Lower lobe of right lung (tissue), 2 donors: ENCODE measurements at regions not wholly inside any gene's neighbourhood (a gene's known extent, or its start where the extent isn't known, plus 50 kb on each side); places are given as distances from the start of the nearest gene placed in this dataset.

ENCODE experiments used
- ATAC-seq, 2 donors: fragments of 200-7000 bp; cut with Tn5 transposase; one replicate each; pipeline ENCODE4 v1.9.1; 2020 to 2022; ENCODE audit warnings: mild to moderate bottlenecking in 2 of 2, moderate library complexity in 2 of 2
- DNase-seq: peaks from one replicate; pipeline ENCODE4 v3.0.0-alpha.2; 2020
- H3K27ac ChIP-seq: fragments of 200-600 bp; one replicate; pipeline ENCODE4 v1.8.0; 2022
- H3K27me3 ChIP-seq: fragments of 200-600 bp; one replicate; pipeline ENCODE4 v1.8.0; 2022; ENCODE audit warnings: low read depth
- H3K36me3 ChIP-seq: fragments of 200-600 bp; one replicate; pipeline ENCODE4 v1.8.0; 2022; ENCODE audit warnings: mild to moderate bottlenecking
- H3K4me1 ChIP-seq: fragments of 200-600 bp; one replicate; pipeline ENCODE4 v1.8.0; 2022
- H3K4me3 ChIP-seq: fragments of 200-600 bp; one replicate; pipeline ENCODE4 v1.8.0; 2022; ENCODE audit warnings: mild to moderate bottlenecking
- H3K9me3 ChIP-seq: fragments of 200-600 bp; one replicate; pipeline ENCODE4 v1.8.0; 2022
- CTCF ChIP-seq: fragments of 200-600 bp; IDR thresholded peaks from one replicate; pipeline ENCODE4 v1.8.0; 2022; ENCODE audit warnings: antibody characterized with exemption, mild to moderate bottlenecking
- intact Hi-C: fragments of 100-400 bp; cut with DNase I; formaldehyde crosslinking; loops from one replicate; pipeline ENCODE4 v1.11.0; 2022
- donor health status: DM: no; HTN: yes; CAD: no; lungs with severe emphysema.

GRCh38 chr13:79802389-79803085, 321.6 kb downstream of the NDFIP2 start:
- DNase-seq, result no peak
- no peak for ATAC-seq
- no peaks in the 10 kb centered on the region for H3K4me1 ChIP-seq
- TF ChIP-seq CTCF, result no peak
- H3K4me3 ChIP-seq, result no peak overlapping the region
- no peaks in the 10 kb centered on the region for H3K27me3 ChIP-seq
- H3K36me3 ChIP-seq, result no peaks in the 10 kb centered on the region
- intact Hi-C loops, result no loop called here
- H3K27ac ChIP-seq, result no peak overlapping the region
- no peaks in the 10 kb centered on the region for H3K9me3 ChIP-seq

- no peaks in the 10 kb centered on the region for H3K27me3 ChIP-seq
- H3K36me3 ChIP-seq, result no peaks in the 10 kb centered on the region
- intact Hi-C loops, result no loop called here
- no peak for TF ChIP-seq CTCF
- no peaks in the 10 kb centered on the region for H3K4me1 ChIP-seq
- H3K27ac ChIP-seq, result no peak overlapping the region
- H3K9me3 ChIP-seq, result no peaks in the 10 kb centered on the region
- ATAC-seq (no peak), DNase-seq (no peak)
- no peak overlapping the region for H3K4me3 ChIP-seq
Measured at GRCh38 chr13:79799059-79799867, 318.3 kb downstream of the NDFIP2 start.

GRCh38 chr13:79796136-79796535, 315.2 kb downstream of the NDFIP2 start:
- no peak for TF ChIP-seq CTCF
- H3K9me3 ChIP-seq, result no peaks in the 10 kb centered on the region

GRCh38 chr13:79794931-79795330, 314.0 kb downstream of the NDFIP2 start:
- DNase-seq (no peak), ATAC-seq (no peak)
- intact Hi-C loops, result no loop called here
- TF ChIP-seq CTCF, result no peak
- Histone ChIP-seq H3K27me3 (no peaks in the 10 kb centered on the region), H3K9me3 (no peaks in the 10 kb centered on the region), H3K36me3 (no peaks in the 10 kb centered on the region), H3K4me1 (no peaks in the 10 kb centered on the region), H3K27ac (no peak overlapping the region), H3K4me3 (no peak overlapping the region)

More at GRCh38 chr13:79796136-79796535, 315.2 kb downstream of the NDFIP2 start:
- ATAC-seq (no peak), DNase-seq (no peak)
- Histone ChIP-seq H3K27me3 (no peaks in the 10 kb centered on the region), H3K4me1 (no peaks in the 10 kb centered on the region), H3K27ac (no peak overlapping the region), H3K36me3 (no peaks in the 10 kb centered on the region), H3K4me3 (no peak overlapping the region)
- intact Hi-C loops, result no loop called here

GRCh38 chr13:79792716-79793115, 311.8 kb downstream of the NDFIP2 start:
- no peak overlapping the region for H3K27ac ChIP-seq
- intact Hi-C loops, result no loop called here
- no peak for TF ChIP-seq CTCF

More at GRCh38 chr13:79792716-79793115, 311.8 kb downstream of the NDFIP2 start:
- no peaks in the 10 kb centered on the region for H3K4me1 ChIP-seq
- H3K4me3 ChIP-seq, result no peak overlapping the region
- ATAC-seq (no peak), DNase-seq (no peak)
- H3K27me3 ChIP-seq, result no peaks in the 10 kb centered on the region
- no peaks in the 10 kb centered on the region for H3K36me3 ChIP-seq
- peaks cover under 1% of the 10 kb centered on the region for H3K9me3 ChIP-seq
